HEK293T (cell line): ENCODE measurements at regions not wholly inside any gene's neighbourhood (a gene's known extent, or its start where the extent isn't known, plus 50 kb on each side); places are given as distances from the start of the nearest gene placed in this dataset.
"Not testable (repeated sequence)": the region's sequence is repeated elsewhere in the genome, so short reads cannot be mapped to it uniquely, and the experiment has no call there.

ENCODE experiments used
- CTCF ChIA-PET: fragments of 350-600 bp; formaldehyde crosslinking; extraction: SDS; loops from one replicate; lab custom pipeline; 2021; ENCODE audit warnings: antibody characterized with exemption, inconsistent platforms; lab: Yijun Ruan, JAX
- POLR2A ChIA-PET: fragments of 350-600 bp; formaldehyde crosslinking; extraction: SDS; loops from one replicate; lab custom pipeline; 2020; ENCODE audit warnings: antibody characterized with exemption, inconsistent platforms; lab: Yijun Ruan, JAX
- DNase-seq: peaks from one replicate; pipeline ENCODE4 v3.0.0; 2012; ENCODE audit warnings: mixed read lengths; ENCODE audit errors: extremely low spot score
- ARNT ChIP-seq: fragments of 450-650 bp; IDR thresholded peaks from 2 replicates; pipeline ENCODE4 v1.6.1; 2017; ENCODE audit warnings: mild to moderate bottlenecking
- BHLHE40 ChIP-seq: fragments of 450-650 bp; IDR thresholded peaks from 2 replicates; pipeline ENCODE4 v1.6.1; 2016; ENCODE audit warnings: mild to moderate bottlenecking, moderate library complexity, borderline replicate concordance
- CTBP1 ChIP-seq: fragments of 450-650 bp; IDR thresholded peaks from 2 replicates; pipeline ENCODE4 v1.6.1; 2016; ENCODE audit warnings: borderline replicate concordance
- ELF4 ChIP-seq: fragments of 450-650 bp; IDR thresholded peaks from 2 replicates; pipeline ENCODE4 v1.6.1; 2017; ENCODE audit warnings: antibody characterized with exemption
- FOXA1 ChIP-seq: fragments of 450-650 bp; IDR thresholded peaks from 2 replicates; pipeline ENCODE4 v1.6.1; 2016; ENCODE audit warnings: mild to moderate bottlenecking
- FOXK2 ChIP-seq: fragments of 450-650 bp; IDR thresholded peaks from 2 replicates; pipeline ENCODE4 v1.6.1; 2016; ENCODE audit warnings: mild to moderate bottlenecking
- FOXM1 ChIP-seq: fragments of 450-650 bp; IDR thresholded peaks from 2 replicates; pipeline ENCODE4 v1.6.1; 2017; ENCODE audit warnings: mild to moderate bottlenecking, borderline replicate concordance
- HDGF ChIP-seq: fragments of 450-650 bp; IDR thresholded peaks from 2 replicates; pipeline ENCODE4 v1.6.1; 2017; ENCODE audit warnings: antibody characterized with exemption, borderline replicate concordance
- L3MBTL2 ChIP-seq: fragments of 450-650 bp; conservative IDR thresholded peaks from 2 replicates; pipeline ENCODE4 v1.6.1; 2016; ENCODE audit warnings: mild to moderate bottlenecking
- LEF1 ChIP-seq: fragments of 450-650 bp; IDR thresholded peaks from 2 replicates; pipeline ENCODE4 v1.6.1; 2017; ENCODE audit warnings: mild to moderate bottlenecking, borderline replicate concordance
- NFRKB ChIP-seq: fragments of 450-650 bp; IDR thresholded peaks from 2 replicates; pipeline ENCODE4 v1.6.1; 2016; ENCODE audit warnings: mild to moderate bottlenecking, moderate library complexity
- PKNOX1 ChIP-seq: fragments of 450-650 bp; IDR thresholded peaks from 2 replicates; pipeline ENCODE4 v1.6.1; 2016
- SP1 ChIP-seq: fragments of 450-650 bp; IDR thresholded peaks from 2 replicates; pipeline ENCODE4 v1.6.1; 2017
- SUZ12 ChIP-seq: fragments of 450-650 bp; IDR thresholded peaks from 2 replicates; pipeline ENCODE4 v1.6.1; 2016; ENCODE audit warnings: mild to moderate bottlenecking
- TARDBP ChIP-seq: fragments of 450-650 bp; IDR thresholded peaks from 2 replicates; pipeline ENCODE4 v1.6.1; 2016
- ZNF384 ChIP-seq: fragments of 450-650 bp; IDR thresholded peaks from 2 replicates; pipeline ENCODE4 v1.6.1; 2016

GRCh38 chr2:34519659-34520058 is 920.6 kb upstream of the FAM98A start:
- POLR2A ChIA-PET, result no interaction called here
- TF ChIP-seq FOXK2, result no peak
- no peak for DNase-seq
- CTCF ChIA-PET, result no interaction called here

- TF ChIP-seq CTBP1, result no peak
- TF ChIP-seq LEF1, result no peak
- no peak for TF ChIP-seq HDGF
- TF ChIP-seq ELF4, result no peak
- no peak for TF ChIP-seq FOXK2
- POLR2A ChIA-PET, result no interaction called here
- DNase-seq, result no peak
- CTCF ChIA-PET, result no interaction called here
Measured at GRCh38 chr2:34498561-34498960, 899.5 kb upstream of the FAM98A start.

GRCh38 chr2:34494192-34494591 is 895.1 kb upstream of the FAM98A start:
- CTCF ChIA-PET, POLR2A ChIA-PET, DNase-seq: not testable (repeated sequence)

GRCh38 chr2:34492561-34493455 is 893.7 kb upstream of the FAM98A start:
- POLR2A ChIA-PET, result no interaction called here
- CTCF ChIA-PET, result no interaction called here
- TF ChIP-seq LEF1 (no peak), FOXA1 (no peak), FOXK2 (no peak), NFRKB (no peak), CTBP1 (no peak), SP1 (no peak), SUZ12 (no peak), ELF4 (no peak), FOXM1 (no peak), ZNF384 (no peak), L3MBTL2 (no peak), HDGF (no peak), BHLHE40 (no peak), PKNOX1 (no peak), ARNT (no peak), TARDBP (no peak)
- no peak for DNase-seq

- POLR2A ChIA-PET, result no interaction called here
- no peak for TF ChIP-seq ARNT
- no peak for TF ChIP-seq NFRKB
- TF ChIP-seq CTBP1, result no peak
- no peak for TF ChIP-seq HDGF
- no peak for TF ChIP-seq FOXA1
- TF ChIP-seq TARDBP, result no peak
- CTCF ChIA-PET, result no interaction called here
- DNase-seq, result no peak
Measured at GRCh38 chr2:34486965-34487364, 887.9 kb upstream of the FAM98A start.

- CTCF ChIA-PET, result no interaction called here
- no peak for DNase-seq
- TF ChIP-seq ZNF384 (no peak), ARNT (no peak), FOXA1 (no peak), TARDBP (no peak), NFRKB (no peak), L3MBTL2 (no peak), LEF1 (no peak)
- POLR2A ChIA-PET, result no interaction called here
Measured at GRCh38 chr2:34481542-34481941, 882.4 kb upstream of the FAM98A start.

GRCh38 chr2:34480366-34480765 is 881.3 kb upstream of the FAM98A start:
- ChIA-PET POLR2A (no interaction called here), CTCF (no interaction called here)
- TF ChIP-seq CTBP1 (no peak), NFRKB (no peak), ELF4 (no peak), HDGF (no peak), PKNOX1 (no peak), LEF1 (no peak), FOXM1 (no peak), ZNF384 (no peak), SP1 (no peak), L3MBTL2 (no peak)
- DNase-seq, result no peak

GRCh38 chr2:34475156-34475555 is 876.1 kb upstream of the FAM98A start:
- CTCF ChIA-PET, result no interaction called here
- no peak for DNase-seq
- TF ChIP-seq NFRKB (no peak), FOXK2 (no peak)
- POLR2A ChIA-PET, result no interaction called here
